GM12878 (cell line): ENCODE measurements at regions not wholly inside any gene's neighbourhood (a gene's known extent, or its start where the extent isn't known, plus 50 kb on each side); places are given as distances from the start of the nearest gene placed in this dataset.

Experiments
- ATAC-seq: fragments of 200-7000 bp; cut with Tn5 transposase; 3 replicates; pipeline ENCODE4 v1.9.1; 2020; ENCODE audit warnings: mild to moderate bottlenecking, moderate library complexity
- BruUV-seq: library from RNA; stranded (reverse); fragments of 400-500 nt; replicated peaks from 2 replicates; lab custom pipeline; 2021; lab: Mats Ljungman, UMichigan
- CTCF ChIA-PET: fragments of 300-600 bp; sonication (Branson Sonifier 250); formaldehyde crosslinking; extraction: SDS; loops from one replicate; lab custom pipeline; 2021; ENCODE audit warnings: inconsistent platforms; lab: Yijun Ruan, JAX
- POLR2A ChIA-PET: fragments of 350-600 bp; formaldehyde crosslinking; extraction: SDS; loops from one replicate; lab custom pipeline; 2021; ENCODE audit warnings: inconsistent platforms; lab: Charles Lee
- RAD21 ChIA-PET: fragments of 300-600 bp; sonication (Branson Sonifier 250); formaldehyde crosslinking; loops from one replicate; lab custom pipeline; 2023; ENCODE audit warnings: antibody characterized with exemption; ENCODE audit not compliant: unreplicated experiment; lab: Charles Lee
- SMC1A ChIA-PET: fragments of 300-600 bp; sonication (Branson Sonifier 250); formaldehyde crosslinking; loops from one replicate; lab custom pipeline; 2023; ENCODE audit not compliant: unreplicated experiment, uncharacterized antibody; lab: Charles Lee
- DNase-seq: peaks from one replicate; pipeline ENCODE4 v3.0.0-alpha.2; 2011; ENCODE audit warnings: low read depth, low spot score
- FAIRE-seq: peaks from 3 replicates; lab custom pipeline; 2011; peaks lifted over from hg19 to GRCh38; lab: Jason Lieb, UNC
- H2AFZ ChIP-seq: 2 replicates; pipeline ENCODE4 v1.6.0; 2011; ENCODE audit warnings: low read depth, low read length, control low read depth; ENCODE audit not compliant: control insufficient read depth
- H3K27ac ChIP-seq: 2 replicates; pipeline ENCODE4 v1.5.1; 2011; ENCODE audit warnings: control low read depth; ENCODE audit not compliant: control insufficient read depth, insufficient read depth
- H3K27me3 ChIP-seq, 2 experiments: replicated peaks in 1 of 2; 2 replicates each; pipeline versions ENCODE4 v1.6.0 to v1.6.1; 2011; ENCODE audit warnings: low read length in 1 of 2; ENCODE audit not compliant: control insufficient read depth in 2 of 2, insufficient read depth in 2 of 2
- H3K36me3 ChIP-seq, 2 experiments: 2 replicates each; pipeline ENCODE4 v1.5.1; 2011; ENCODE audit warnings: low read length in 1 of 2; ENCODE audit not compliant: control insufficient read depth in 2 of 2, insufficient read depth in 2 of 2
- H3K4me1 ChIP-seq: 2 replicates; pipeline ENCODE4 v1.6.1; 2011; ENCODE audit warnings: mild to moderate bottlenecking, low read length, moderate library complexity, mixed read lengths; ENCODE audit not compliant: control insufficient read depth, insufficient read depth
- H3K4me2 ChIP-seq: 2 replicates; pipeline ENCODE4 v1.6.0; 2011; ENCODE audit warnings: control low read depth; ENCODE audit not compliant: control insufficient read depth, insufficient read depth
- H3K4me3 ChIP-seq: fragments of 200-600 bp; sonication (generic); 2 replicates; pipeline ENCODE4 v1.5.1; 2016
- H3K79me2 ChIP-seq: 2 replicates; pipeline ENCODE4 v1.6.0; 2011; ENCODE audit warnings: low read length; ENCODE audit not compliant: control insufficient read depth, insufficient read depth
- H3K9ac ChIP-seq: 2 replicates; pipeline ENCODE4 v1.8.0; 2011; ENCODE audit warnings: low read length, control low read depth, mixed read lengths; ENCODE audit not compliant: control insufficient read depth, insufficient read depth
- H3K9me3 ChIP-seq: replicated peaks from 3 replicates; pipeline ENCODE4 v1.5.1; 2011; ENCODE audit warnings: mild to moderate bottlenecking, low read length; ENCODE audit not compliant: control insufficient read depth, insufficient read depth
- H4K20me1 ChIP-seq: 2 replicates; pipeline ENCODE4 v1.6.0; 2011; ENCODE audit not compliant: control insufficient read depth, insufficient read depth
- ATF7 ChIP-seq: fragments of 450-650 bp; IDR thresholded peaks from 2 replicates; pipeline ENCODE4 v1.6.1; 2016; ENCODE audit warnings: low read depth, mild to moderate bottlenecking
- BACH1 ChIP-seq: fragments of 450-650 bp; IDR thresholded peaks from 2 replicates; pipeline ENCODE4 v1.6.1; 2017; ENCODE audit warnings: mild to moderate bottlenecking, borderline replicate concordance
- BCLAF1 ChIP-seq: fragments of 450-650 bp; IDR thresholded peaks from 2 replicates; pipeline ENCODE4 v1.6.1; 2017; ENCODE audit warnings: antibody characterized with exemption, mild to moderate bottlenecking, moderate library complexity
- CEBPB ChIP-seq, 2 experiments: fragments of 150-350 bp in 1 of 2; IDR thresholded peaks; 2 replicates each; pipeline ENCODE4 v1.6.1; 2012 to 2014; ENCODE audit warnings: low read depth in 2 of 2, low read length in 2 of 2, borderline replicate concordance in 1 of 2, inconsistent platforms in 1 of 2
- CREM ChIP-seq: IDR thresholded peaks from 2 replicates; pipeline ENCODE4 v1.6.1; 2014; ENCODE audit warnings: antibody characterized with exemption, low read depth
- CTCF ChIP-seq, 3 experiments: IDR thresholded peaks in 2 of 3; conservative IDR thresholded peaks in 1 of 3; 2 replicates each; pipeline ENCODE4 v1.5.1; 2011; ENCODE audit warnings: low read depth in 3 of 3, low read length in 3 of 3, mild to moderate bottlenecking in 3 of 3, control low read depth in 2 of 3, moderate library complexity in 2 of 3, inconsistent platforms in 1 of 3, mixed read lengths in 1 of 3; ENCODE audit not compliant: control insufficient read depth in 2 of 3, insufficient read depth in 1 of 3; ENCODE audit errors: extremely low read depth in 1 of 3
- E4F1 ChIP-seq: fragments of 450-650 bp; IDR thresholded peaks from 2 replicates; pipeline ENCODE4 v1.6.1; 2018; ENCODE audit warnings: borderline replicate concordance, mild to moderate bottlenecking; ENCODE audit not compliant: partially characterized antibody
- HDAC2 ChIP-seq: fragments of 200-600 bp; sonication (generic); IDR thresholded peaks from 2 replicates; pipeline ENCODE4 v1.6.1; 2017
- KLF5 ChIP-seq: fragments of 450-650 bp; IDR thresholded peaks from 2 replicates; pipeline ENCODE4 v1.6.1; 2014; ENCODE audit warnings: mild to moderate bottlenecking; ENCODE audit not compliant: partially characterized antibody
- MEF2A ChIP-seq: IDR thresholded peaks from 2 replicates; pipeline ENCODE4 v1.6.1; 2011; ENCODE audit warnings: low read depth, mild to moderate bottlenecking, low read length, moderate library complexity; ENCODE audit not compliant: insufficient read depth
- MTA2 ChIP-seq: fragments of 450-650 bp; IDR thresholded peaks from 2 replicates; pipeline ENCODE4 v1.6.1; 2016; ENCODE audit warnings: low read depth, mild to moderate bottlenecking, moderate library complexity
- MXI1 ChIP-seq: fragments of 150-350 bp; IDR thresholded peaks from 2 replicates; pipeline ENCODE4 v1.6.1; 2011; ENCODE audit warnings: low read depth, mild to moderate bottlenecking, inconsistent platforms, low read length, improper control_type of control experiment
- RCOR1 ChIP-seq: conservative IDR thresholded peaks from 2 replicates; pipeline ENCODE4 v1.6.1; 2012; ENCODE audit warnings: low read depth, low read length, improper control_type of control experiment
- RFX5 ChIP-seq: IDR thresholded peaks from 2 replicates; pipeline ENCODE4 v1.6.1; 2011; ENCODE audit warnings: low read depth, low read length, improper control_type of control experiment
- RUNX3 ChIP-seq: IDR thresholded peaks from 2 replicates; pipeline ENCODE4 v1.6.1; 2012; ENCODE audit warnings: low read length, inconsistent platforms
- ZZZ3 ChIP-seq: IDR thresholded peaks from 2 replicates; pipeline ENCODE4 v1.6.1; 2011; ENCODE audit warnings: low read depth; ENCODE audit not compliant: control insufficient read depth, insufficient read length
- WGBS: methylation state at CpG from one replicate; pipeline ENCODE4 v1.1.6; 2016; ENCODE audit warnings: low lambda C conversion rate; ENCODE audit not compliant: insufficient replicate concordance, insufficient coverage; ENCODE audit errors: missing lambda C conversion rate; 5-methylcytosine and 5-hydroxymethylcytosine counted together
- in situ Hi-C: fragments of 300-500 bp; cut with MboI; formaldehyde crosslinking; loops from 9 replicates; pipeline ENCODE4 v1.14.3; 2018; ENCODE audit warnings: mixed read lengths
- intact Hi-C: fragments of 100-400 bp; cut with micrococcal nuclease; formaldehyde crosslinking; loops from one replicate; pipeline ENCODE4 v1.14.2; 2022; ENCODE audit not compliant: unreplicated experiment

GRCh38 chr5:98168871-98169270, 604.6 kb upstream of the RGMB start (continued):
- TF ChIP-seq BCLAF1 = no peak
- no peak for TF ChIP-seq CTCF (IDR thresholded peaks at IDR 0.05 in 2 of 3, conservative IDR thresholded peaks at IDR 0.05 in 1 of 3; ENCODE audit: control insufficient read depth in 2 of 3, extremely low read depth in 1 of 3, insufficient read depth in 1 of 3, low read depth in 3 of 3, low read length in 3 of 3)
- no peak for TF ChIP-seq BACH1

GRCh38 chr5:98170994-98171393, 602.5 kb upstream of the RGMB start:
- intact Hi-C loops = no loop called here
- POLR2A ChIA-PET = no interaction called here
- H3K9ac ChIP-seq = no peak overlapping the region
- H3K4me1 ChIP-seq = no peaks in the 10 kb centered on the region
- H3K4me2 ChIP-seq = no peak overlapping the region
- TF ChIP-seq HDAC2 (no peak), KLF5 (no peak), CEBPB (IDR thresholded peaks at IDR 0.05; ENCODE audit: borderline replicate concordance in 1 of 2, low read depth in 2 of 2, low read length in 2 of 2) (no peak), E4F1 (no peak), RFX5 (no peak), MEF2A (no peak), ZZZ3 (no peak), ATF7 (no peak), MTA2 (no peak), RCOR1 (no peak), RUNX3 (no peak), MXI1 (no peak), CREM (no peak)
- TF ChIP-seq, all 136 proteins: peak for 0
- SMC1A ChIA-PET = no interaction called here
- no peak for DNase-seq
- 7% methylated on average over 5 of the region's 5 CpGs for WGBS
- no peak for FAIRE-seq
- H3K27me3 ChIP-seq = no peaks in the 10 kb centered on the region
- no peaks in the 10 kb centered on the region for H4K20me1 ChIP-seq
- no peaks in the 10 kb centered on the region for H3K79me2 ChIP-seq
- CTCF ChIA-PET = interaction anchor here (1.0 kb wide), 1 partner anchor 11 kb away, joined by 3 read pairs; no protein-coding TSS in a partner anchor
- ATAC-seq = no peak
- no peak overlapping the region for H3K4me3 ChIP-seq
- RAD21 ChIA-PET = no interaction called here
- no TSS peak for BruUV-seq
- H3K27ac ChIP-seq = no peak overlapping the region
- H2AFZ ChIP-seq = no peak overlapping the region
- H3K9me3 ChIP-seq = no peaks in the 10 kb centered on the region
- in situ Hi-C loops = no loop called here
- H3K36me3 ChIP-seq = no peaks in the 10 kb centered on the region
